Breast epithelium (tissue), 4 donors: ENCODE measurements at regions not wholly inside any gene's neighbourhood (a gene's known extent, or its start where the extent isn't known, plus 50 kb on each side); places are given as distances from the start of the nearest gene placed in this dataset.

Experiments
- DNase-seq, 2 donors: peaks; one replicate each; pipeline ENCODE4 v3.0.0-alpha.2; 2019; ENCODE audit warnings: low spot score in 2 of 2
- H3K27ac ChIP-seq, 2 donors: fragments of 200-600 bp; sonication (generic) in 1 of 2; one replicate each; pipeline ENCODE4 v1.5.1; 2016 to 2019; ENCODE audit warnings: mild to moderate bottlenecking in 1 of 2
- H3K27me3 ChIP-seq, 2 donors: fragments of 200-600 bp; sonication (generic) in 1 of 2; one replicate each; pipeline versions ENCODE4 v1.5.1 to v1.6.0; 2017 to 2019; ENCODE audit warnings: control low read depth in 1 of 2, mild to moderate bottlenecking in 1 of 2
- H3K36me3 ChIP-seq: fragments of 200-600 bp; one replicate; pipeline ENCODE4 v1.5.1; 2019
- H3K4me1 ChIP-seq, 2 donors: fragments of 200-600 bp; sonication (generic); one replicate each; pipeline ENCODE4 v1.5.1; 2016 to 2019; ENCODE audit warnings: control low read depth in 1 of 2
- H3K4me3 ChIP-seq, 3 donors: fragments of 200-600 bp; sonication (generic); 1 replicate in 2 of 3; 2 replicates in 1 of 3; pipeline ENCODE4 v1.5.1; 2016 to 2019; ENCODE audit warnings: mild to moderate bottlenecking in 3 of 3, moderate library complexity in 2 of 3
- H3K9me3 ChIP-seq, 2 donors: fragments of 200-600 bp; sonication (generic) in 1 of 2; one replicate each; pipeline ENCODE4 v1.5.1; 2016 to 2019; ENCODE audit warnings: control low read depth in 1 of 2
- CTCF ChIP-seq, 3 donors: fragments of 450-650 bp; IDR thresholded peaks; one replicate each; pipeline ENCODE4 v1.5.1; 2016 to 2017; ENCODE audit warnings: antibody characterized with exemption in 3 of 3, mild to moderate bottlenecking in 3 of 3, moderate library complexity in 3 of 3
- POLR2A ChIP-seq: fragments of 450-650 bp; IDR thresholded peaks from one replicate; pipeline ENCODE4 v1.6.1; 2016; ENCODE audit warnings: antibody characterized with exemption, mild to moderate bottlenecking, moderate library complexity
- POLR2AphosphoS5 ChIP-seq, 3 donors: sonication (generic); formaldehyde crosslinking; IDR thresholded peaks; one replicate each; pipeline ENCODE4 v1.6.1; 2017; ENCODE audit warnings: antibody characterized with exemption in 3 of 3
- intact Hi-C: fragments of 100-400 bp; cut with DNase I; formaldehyde crosslinking; loops from one replicate; pipeline ENCODE4 v1.15.1; 2023; ENCODE audit warnings: low total_unique reads

GRCh38 chr14:62098357-62098756, 336.1 kb downstream of the SNAPC1 start:
- Histone ChIP-seq H3K27ac (no peak overlapping the region), H3K27me3 (no peaks in the 10 kb centered on the region), H3K36me3 (no peaks in the 10 kb centered on the region), H3K4me1 (no peaks in the 10 kb centered on the region), H3K9me3 (peaks cover 0 to 7% of the 10 kb centered on the region in 2 donors), H3K4me3 (no peak overlapping the region)
- DNase-seq = no peak
- no peak for TF ChIP-seq CTCF (IDR thresholded peaks at IDR 0.05)
- TF ChIP-seq POLR2AphosphoS5 (IDR thresholded peaks at IDR 0.05) = no peak
- no peak for TF ChIP-seq POLR2A
- intact Hi-C loops = no loop called here

DNA sequence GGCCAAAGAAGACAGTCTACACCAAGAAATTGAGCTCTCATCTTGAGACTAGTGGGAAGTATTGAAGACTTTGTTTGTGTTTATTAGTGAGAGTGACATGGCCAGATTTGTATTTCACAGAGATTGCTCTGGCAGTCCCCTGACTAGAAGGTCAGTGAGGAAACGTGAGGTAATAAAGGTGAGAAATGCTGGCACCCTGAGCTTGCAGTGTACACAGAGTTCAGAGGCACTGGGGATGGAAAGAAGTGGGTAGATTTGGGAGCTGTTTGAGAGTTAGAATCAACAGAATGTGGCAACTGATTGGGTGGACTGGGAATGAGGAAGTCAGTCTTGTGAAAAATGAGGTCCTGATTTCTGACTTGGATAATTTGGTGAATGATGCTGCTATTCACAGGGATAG, 336.9 kb downstream of the SNAPC1 start:
- no peak overlapping the region for H3K4me3 ChIP-seq
- no peak for DNase-seq
- intact Hi-C loops = no loop called here
- TF ChIP-seq POLR2A (no peak), POLR2AphosphoS5 (IDR thresholded peaks at IDR 0.05) (no peak), CTCF (IDR thresholded peaks at IDR 0.05) (no peak)
- H3K9me3 ChIP-seq = peaks cover 0 to 7% of the 10 kb centered on the region in 2 donors
- no peaks in the 10 kb centered on the region for H3K27me3 ChIP-seq
- H3K36me3 ChIP-seq = no peaks in the 10 kb centered on the region
- H3K27ac ChIP-seq = no peak overlapping the region
- no peaks in the 10 kb centered on the region for H3K4me1 ChIP-seq

GRCh38 chr14:62101189-62101588, 339.0 kb downstream of the SNAPC1 start:
- H3K9me3 ChIP-seq = no peaks in the 10 kb centered on the region
- H3K4me3 ChIP-seq = no peak overlapping the region
- no peaks in the 10 kb centered on the region for H3K36me3 ChIP-seq
- H3K4me1 ChIP-seq = no peaks in the 10 kb centered on the region
- no peak for DNase-seq
- intact Hi-C loops = no loop called here
- TF ChIP-seq POLR2A = no peak
- TF ChIP-seq POLR2AphosphoS5 (IDR thresholded peaks at IDR 0.05) = no peak
- no peak for TF ChIP-seq CTCF (IDR thresholded peaks at IDR 0.05)
- no peak overlapping the region for H3K27ac ChIP-seq
- no peaks in the 10 kb centered on the region for H3K27me3 ChIP-seq

DNA sequence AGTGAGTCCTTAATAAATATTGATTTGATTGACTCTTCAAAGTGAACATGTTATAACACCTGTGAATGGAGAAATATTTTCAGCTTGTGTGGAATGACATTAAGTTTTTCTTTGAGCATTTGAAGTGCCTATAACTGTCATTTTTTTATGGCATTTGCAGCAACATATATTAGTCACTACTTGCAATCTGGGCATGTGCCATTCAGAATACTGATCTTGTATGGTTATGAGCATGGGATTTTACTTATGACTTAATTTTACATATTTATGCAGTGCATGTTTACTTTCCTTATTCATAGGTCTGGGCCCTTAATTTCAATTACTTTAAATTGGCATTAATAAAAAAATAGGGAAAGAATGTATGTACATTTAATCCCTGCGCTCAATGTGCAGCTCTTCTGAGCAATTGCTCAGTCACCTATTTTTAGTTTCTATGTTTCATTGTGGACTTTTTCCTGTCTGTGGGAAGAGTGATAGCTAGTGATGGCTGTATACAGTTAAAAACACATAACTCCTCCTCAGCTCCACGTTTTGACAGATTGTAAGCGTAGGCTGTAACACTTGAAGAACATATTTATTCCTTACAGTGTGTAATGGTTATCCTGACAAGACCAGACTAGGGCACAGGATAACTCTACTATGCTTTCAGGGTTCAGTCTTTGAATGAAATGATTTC, 339.6 kb downstream of the SNAPC1 start:
- no peak for DNase-seq
- TF ChIP-seq CTCF (IDR thresholded peaks at IDR 0.05) (no peak), POLR2AphosphoS5 (IDR thresholded peaks at IDR 0.05) (no peak), POLR2A (no peak)
- Histone ChIP-seq H3K36me3 (no peaks in the 10 kb centered on the region), H3K4me3 (no peak overlapping the region), H3K4me1 (no peaks in the 10 kb centered on the region), H3K27ac (no peak overlapping the region), H3K27me3 (no peaks in the 10 kb centered on the region), H3K9me3 (no peaks in the 10 kb centered on the region)
- intact Hi-C loops = no loop called here

GRCh38 chr14:62102349-62102725, 340.1 kb downstream of the SNAPC1 start:
- H3K27me3 ChIP-seq = no peaks in the 10 kb centered on the region
- intact Hi-C loops = no loop called here
- no peak for DNase-seq
- no peak for TF ChIP-seq CTCF (IDR thresholded peaks at IDR 0.05)
- TF ChIP-seq POLR2AphosphoS5 (IDR thresholded peaks at IDR 0.05) = no peak
- TF ChIP-seq POLR2A = no peak
- H3K36me3 ChIP-seq = no peaks in the 10 kb centered on the region
- no peak overlapping the region for H3K27ac ChIP-seq
- H3K4me1 ChIP-seq = no peaks in the 10 kb centered on the region
- no peaks in the 10 kb centered on the region for H3K9me3 ChIP-seq
- no peak overlapping the region for H3K4me3 ChIP-seq
